ENCODE measurements at regions not wholly inside any gene's neighbourhood (a gene's known extent, or its start where the extent isn't known, plus 50 kb on each side); places are given as distances from the start of the nearest gene placed in this dataset.

DNA sequence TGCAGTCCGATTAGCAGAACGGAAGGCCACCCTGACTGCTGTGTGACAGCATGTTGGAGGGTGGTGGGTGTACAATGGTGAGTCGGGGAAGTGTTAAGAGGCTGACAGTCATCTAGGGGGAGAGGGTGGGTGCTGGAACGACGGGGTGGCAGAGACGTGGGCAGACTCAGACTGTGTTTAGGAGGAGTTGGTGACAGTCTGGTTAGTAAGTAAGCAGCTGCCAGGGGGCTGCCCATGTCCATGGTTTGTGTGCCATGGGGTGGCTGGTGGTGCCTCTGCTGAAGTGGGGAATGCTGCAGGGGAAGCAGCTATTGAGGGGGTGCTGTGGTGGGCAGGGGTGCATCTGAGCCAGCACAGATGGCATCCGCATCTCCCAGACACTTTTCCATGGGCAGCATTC is 51.3 kb upstream of the BOD1 start:
- H3K4me1 Mint-ChIP-seq: no peaks in the 10 kb centered on the region
- H3K4me3 Mint-ChIP-seq: no peak overlapping the region
- no peaks in the 10 kb centered on the region for H3K27me3 Mint-ChIP-seq
- no peak overlapping the region for H3K27ac Mint-ChIP-seq
- DNase-seq (no peak), ATAC-seq (ENCODE audit: low read depth) (no peak)
- no peaks in the 10 kb centered on the region for H3K9me3 Mint-ChIP-seq
- H3K36me3 Mint-ChIP-seq: no peaks in the 10 kb centered on the region
- POLR2A ChIA-PET: no interaction called here

DNA sequence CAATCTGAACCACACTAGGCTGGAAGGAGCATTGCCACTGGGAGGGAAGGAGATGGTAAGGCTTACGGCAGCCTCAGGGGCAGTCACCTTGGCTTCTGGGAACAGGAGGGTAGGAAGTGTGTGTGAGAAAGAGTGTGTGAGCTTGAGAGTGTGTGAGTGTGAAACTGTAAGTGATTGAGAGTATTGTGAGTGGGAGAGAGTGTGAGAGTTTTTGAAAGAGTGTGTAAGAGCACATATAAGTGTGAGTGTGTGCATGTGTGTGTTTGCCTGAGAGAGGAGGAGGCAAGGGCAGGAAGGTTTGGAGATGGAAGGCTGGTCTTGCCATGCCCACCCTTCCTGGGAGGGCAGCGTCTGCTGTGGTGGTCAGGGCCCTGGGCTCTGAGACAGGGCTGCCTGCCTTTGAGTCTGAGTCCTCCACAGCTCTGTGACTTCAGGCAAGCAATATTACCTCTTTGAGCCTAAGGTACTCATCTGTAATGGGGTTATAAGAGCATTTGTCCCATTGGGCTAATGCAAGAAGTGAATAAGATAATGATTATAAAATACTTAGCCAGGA is 51.9 kb upstream of the BOD1 start:
- POLR2A ChIA-PET: no interaction called here
- Mint-ChIP-seq H3K36me3 (no peaks in the 10 kb centered on the region), H3K4me1 (no peaks in the 10 kb centered on the region), H3K27me3 (no peaks in the 10 kb centered on the region), H3K9me3 (no peaks in the 10 kb centered on the region), H3K27ac (no peak overlapping the region), H3K4me3 (no peak overlapping the region)
- no peak for DNase-seq
- ATAC-seq (ENCODE audit: low read depth): no peak

DNA sequence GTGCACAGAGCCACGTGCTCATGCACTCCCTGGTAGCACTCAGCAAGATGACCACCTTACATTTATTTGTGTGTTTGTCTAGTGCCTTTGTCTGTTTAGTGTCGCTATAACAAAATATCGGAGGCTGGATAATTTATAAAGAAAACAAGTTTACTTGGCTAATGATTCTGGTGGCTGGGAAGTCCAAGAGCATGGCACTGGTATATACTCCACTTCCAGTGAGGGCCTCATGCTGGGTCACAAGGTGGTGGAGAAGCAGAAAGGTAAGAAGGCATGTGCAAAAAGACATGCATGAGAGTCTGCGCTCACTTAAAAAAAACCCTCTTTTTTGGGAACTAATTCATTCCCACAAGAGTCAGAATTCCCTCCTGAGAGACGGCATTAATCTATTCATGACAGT is 52.5 kb upstream of the BOD1 start:
- Mint-ChIP-seq H3K4me3 (no peak overlapping the region), H3K27me3 (no peaks in the 10 kb centered on the region), H3K4me1 (no peaks in the 10 kb centered on the region), H3K27ac (no peak overlapping the region), H3K9me3 (no peaks in the 10 kb centered on the region), H3K36me3 (no peaks in the 10 kb centered on the region)
- POLR2A ChIA-PET: no interaction called here
- DNase-seq (no peak), ATAC-seq (ENCODE audit: low read depth) (no peak)

DNA sequence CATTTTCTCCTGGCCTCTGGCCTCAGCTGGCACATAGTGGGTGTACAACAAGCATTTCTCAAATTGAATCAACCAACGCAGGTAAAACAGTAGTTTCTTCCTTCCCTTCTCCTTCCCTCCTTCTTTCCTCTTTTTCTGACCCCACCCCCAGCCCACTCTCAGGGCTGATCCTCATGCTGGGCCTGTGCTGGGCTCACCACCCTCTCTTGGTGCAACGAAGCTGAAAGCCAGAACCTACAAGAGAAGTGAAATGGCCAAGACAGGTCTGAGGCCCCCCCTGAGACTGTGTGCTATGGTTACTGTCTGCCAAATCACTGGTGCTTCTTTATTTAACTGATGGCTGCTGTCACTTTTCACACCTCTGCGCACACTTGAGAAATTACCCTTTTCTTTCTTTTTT is 53.0 kb upstream of the BOD1 start:
- Mint-ChIP-seq H3K4me3 (no peak overlapping the region), H3K4me1 (no peaks in the 10 kb centered on the region), H3K36me3 (no peaks in the 10 kb centered on the region), H3K27me3 (no peaks in the 10 kb centered on the region), H3K9me3 (no peaks in the 10 kb centered on the region), H3K27ac (no peak overlapping the region)
- DNase-seq (no peak), ATAC-seq (ENCODE audit: low read depth) (no peak)
- POLR2A ChIA-PET: no interaction called here

DNA sequence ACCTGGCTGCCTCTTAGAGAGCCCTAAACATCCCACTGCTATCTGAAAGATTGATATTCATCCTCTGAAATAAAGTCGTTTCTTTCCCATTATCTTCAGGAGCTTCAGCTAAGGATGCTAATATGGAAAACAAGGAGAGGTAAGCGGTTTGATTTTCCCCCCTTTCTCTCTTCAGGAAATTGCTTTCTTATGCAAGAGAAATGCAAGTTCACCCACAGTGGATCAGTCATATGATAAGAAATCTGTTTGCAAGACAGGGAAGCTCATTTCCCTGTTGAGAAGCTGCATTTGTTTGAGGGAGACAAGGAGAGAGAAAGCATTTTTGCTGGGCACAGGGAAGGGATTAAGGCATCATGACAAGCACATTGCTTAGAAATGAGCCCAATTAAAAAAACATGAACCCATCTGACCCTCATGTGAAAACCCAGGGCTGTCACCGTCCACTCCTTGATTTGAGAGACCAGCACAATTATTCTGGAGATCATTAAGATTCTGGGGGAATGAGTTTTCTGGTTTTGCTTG is 53.7 kb upstream of the BOD1 start:
- Mint-ChIP-seq H3K36me3 (no peaks in the 10 kb centered on the region), H3K9me3 (peaks cover 2% of the 10 kb centered on the region), H3K4me1 (no peaks in the 10 kb centered on the region), H3K4me3 (no peak overlapping the region), H3K27me3 (no peaks in the 10 kb centered on the region), H3K27ac (no peak overlapping the region)
- POLR2A ChIA-PET: no interaction called here
- ATAC-seq (ENCODE audit: low read depth) (no peak), DNase-seq (no peak)

DNA sequence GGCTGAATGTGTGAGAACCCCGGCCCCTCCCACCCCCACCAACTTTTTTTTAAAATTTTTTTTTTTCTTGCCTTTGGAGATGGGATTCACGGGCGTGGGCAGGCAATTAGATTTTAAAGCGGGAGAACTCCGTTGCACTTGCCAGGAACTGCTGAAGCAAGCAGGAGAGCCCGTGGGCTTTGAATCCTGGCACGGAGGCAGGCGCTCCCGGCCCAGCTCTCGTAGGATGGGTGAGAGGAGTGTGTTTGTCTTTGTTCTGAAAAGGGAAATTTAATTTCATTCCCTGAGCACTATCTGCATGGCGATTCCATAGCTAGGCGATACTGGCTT is 54.3 kb upstream of the BOD1 start:
- Mint-ChIP-seq H3K4me3 (no peak overlapping the region), H3K27me3 (no peaks in the 10 kb centered on the region), H3K36me3 (no peaks in the 10 kb centered on the region), H3K27ac (no peak overlapping the region), H3K9me3 (peaks cover 4% of the 10 kb centered on the region), H3K4me1 (no peaks in the 10 kb centered on the region)
- DNase-seq (no peak), ATAC-seq (ENCODE audit: low read depth) (no peak)
- POLR2A ChIA-PET: no interaction called here

DNA sequence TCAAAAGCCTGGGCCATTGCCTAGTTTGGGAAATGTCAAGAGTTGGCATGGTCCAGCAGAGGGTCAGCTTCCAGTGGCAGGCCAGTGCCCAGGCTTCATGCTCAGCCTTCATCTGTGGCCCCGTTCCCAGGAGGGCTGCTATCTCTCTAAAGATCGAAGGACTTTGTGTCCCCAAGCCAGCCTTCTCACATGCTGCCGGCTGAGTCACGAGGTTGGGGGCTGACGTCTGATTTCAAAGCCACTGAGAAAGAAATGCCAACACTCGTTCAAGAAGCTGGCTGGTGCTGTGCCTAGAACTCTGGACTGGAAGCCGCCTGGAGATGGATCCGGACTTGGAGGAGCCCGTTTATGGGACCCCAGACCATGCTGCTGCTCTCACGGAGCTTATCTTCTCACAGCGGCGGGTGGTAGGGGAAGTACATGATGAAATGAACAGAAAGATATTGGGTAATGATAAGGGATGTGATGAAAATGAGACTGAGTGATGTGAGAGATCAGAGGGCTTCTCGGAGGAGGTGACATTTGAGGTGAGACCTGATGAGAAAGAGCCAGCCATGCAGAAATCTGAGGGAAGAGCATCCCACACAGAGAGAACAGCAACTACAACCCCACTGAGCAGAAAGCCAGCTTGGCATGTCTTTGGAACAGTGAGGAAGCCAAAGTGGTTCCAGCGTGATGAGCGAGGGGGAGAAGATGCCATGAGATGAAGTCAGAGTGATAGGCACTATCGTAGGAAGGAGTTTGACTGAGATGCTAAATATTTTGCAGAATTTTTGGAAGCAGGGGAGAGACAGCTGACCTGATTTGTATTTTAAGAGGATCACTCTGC is 54.9 kb upstream of the BOD1 start:
- no peaks in the 10 kb centered on the region for H3K36me3 Mint-ChIP-seq
- H3K27ac Mint-ChIP-seq: no peak overlapping the region
- H3K4me3 Mint-ChIP-seq: no peak overlapping the region
- H3K27me3 Mint-ChIP-seq: no peaks in the 10 kb centered on the region
- ATAC-seq (ENCODE audit: low read depth) (no peak), DNase-seq (no peak)
- H3K9me3 Mint-ChIP-seq: peaks cover 5% of the 10 kb centered on the region
- H3K4me1 Mint-ChIP-seq: no peaks in the 10 kb centered on the region
- POLR2A ChIA-PET: no interaction called here

DNA sequence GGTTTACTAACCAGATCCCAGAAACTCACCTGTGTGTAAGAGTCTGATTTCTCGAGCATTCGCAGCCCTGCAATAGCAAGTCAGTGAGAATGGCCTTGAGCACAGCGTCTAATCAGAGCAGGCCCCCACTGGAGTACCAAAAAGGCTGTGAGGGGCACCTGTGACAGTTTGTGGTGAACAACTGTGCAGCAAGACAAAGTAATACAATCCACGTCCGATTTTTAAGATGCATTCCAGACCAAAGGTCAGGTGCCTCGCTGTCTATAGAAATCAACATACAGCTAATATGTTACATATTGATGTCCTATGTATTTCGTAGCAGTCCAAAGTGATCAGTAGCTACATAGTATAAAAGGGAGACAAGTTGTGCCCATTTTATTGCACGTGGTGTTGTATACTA is 55.7 kb upstream of the BOD1 start:
- DNase-seq: no peak
- Mint-ChIP-seq H3K27me3 (no peaks in the 10 kb centered on the region), H3K36me3 (no peaks in the 10 kb centered on the region), H3K27ac (no peak overlapping the region), H3K9me3 (peaks cover 5% of the 10 kb centered on the region), H3K4me3 (no peak overlapping the region), H3K4me1 (no peaks in the 10 kb centered on the region)
- POLR2A ChIA-PET: no interaction called here
- ATAC-seq (ENCODE audit: low read depth): no peak

DNA sequence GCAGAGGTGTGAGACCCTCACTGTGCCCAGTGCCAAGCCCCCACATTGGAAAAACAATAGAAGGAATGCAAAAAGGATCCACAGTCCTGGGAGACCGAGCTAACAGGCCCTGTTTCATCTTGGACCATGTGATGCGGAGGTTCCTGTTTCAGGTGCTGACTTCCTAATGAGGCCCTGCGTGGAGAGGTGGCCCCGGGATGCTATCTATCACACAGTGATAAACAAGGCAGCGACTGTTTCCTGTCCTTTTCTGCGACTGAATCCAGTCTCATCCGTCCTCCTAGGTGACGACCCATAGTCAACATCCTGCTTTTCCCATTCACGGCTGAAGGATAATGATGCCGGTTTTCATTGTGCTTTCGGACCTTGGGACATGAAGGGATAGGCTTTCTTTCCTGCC is 56.4 kb upstream of the BOD1 start:
- POLR2A ChIA-PET: no interaction called here
- Mint-ChIP-seq H3K36me3 (no peaks in the 10 kb centered on the region), H3K9me3 (peaks cover 5% of the 10 kb centered on the region), H3K27ac (no peak overlapping the region), H3K27me3 (no peaks in the 10 kb centered on the region), H3K4me1 (no peaks in the 10 kb centered on the region), H3K4me3 (no peak overlapping the region)
- DNase-seq (no peak), ATAC-seq (ENCODE audit: low read depth) (no peak)

DNA sequence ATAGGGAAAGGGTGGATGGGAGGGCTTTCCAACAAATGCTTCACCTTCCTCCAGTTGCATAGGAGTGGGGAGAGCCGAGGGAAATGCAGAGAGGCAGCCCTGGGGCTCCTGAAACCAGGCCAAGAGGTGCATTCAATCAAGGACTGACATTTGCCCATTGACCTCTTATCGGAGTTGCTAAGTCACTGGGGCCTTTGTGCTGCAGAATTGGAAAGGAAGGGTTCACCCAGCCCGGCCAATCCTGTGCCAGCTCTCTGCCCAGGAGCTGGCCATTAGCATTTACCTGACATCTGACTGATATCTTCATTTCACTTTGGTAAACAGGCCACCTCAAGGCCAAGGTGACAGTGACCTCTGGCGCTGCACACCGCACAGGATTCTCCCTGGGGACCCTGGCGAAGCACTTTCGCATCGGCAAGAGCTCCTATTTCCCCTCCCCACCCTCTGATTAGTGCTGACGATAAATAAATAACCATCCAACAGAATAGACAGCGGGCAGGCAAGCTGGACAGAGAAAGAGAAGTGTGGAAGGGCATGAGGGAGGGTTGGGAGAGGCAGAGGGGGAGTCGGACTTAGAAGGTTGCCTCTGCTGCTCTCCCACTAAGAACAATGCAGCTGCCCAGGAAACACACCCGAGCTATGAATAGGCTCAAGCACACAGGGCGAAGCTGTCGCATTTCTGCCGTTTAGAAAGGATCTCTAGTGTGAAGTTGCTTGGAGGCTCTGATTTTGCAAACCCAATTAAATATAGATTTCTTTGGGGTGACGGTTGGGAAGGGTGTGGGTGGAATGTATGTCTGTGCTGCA is 57.0 kb upstream of the BOD1 start:
- Mint-ChIP-seq H3K27me3 (no peaks in the 10 kb centered on the region), H3K9me3 (peaks cover 5% of the 10 kb centered on the region), H3K4me1 (no peaks in the 10 kb centered on the region), H3K27ac (no peak overlapping the region), H3K4me3 (no peak overlapping the region), H3K36me3 (no peaks in the 10 kb centered on the region)
- DNase-seq: no peak
- POLR2A ChIA-PET: no interaction called here
- no peak for ATAC-seq (ENCODE audit: low read depth)

DNA sequence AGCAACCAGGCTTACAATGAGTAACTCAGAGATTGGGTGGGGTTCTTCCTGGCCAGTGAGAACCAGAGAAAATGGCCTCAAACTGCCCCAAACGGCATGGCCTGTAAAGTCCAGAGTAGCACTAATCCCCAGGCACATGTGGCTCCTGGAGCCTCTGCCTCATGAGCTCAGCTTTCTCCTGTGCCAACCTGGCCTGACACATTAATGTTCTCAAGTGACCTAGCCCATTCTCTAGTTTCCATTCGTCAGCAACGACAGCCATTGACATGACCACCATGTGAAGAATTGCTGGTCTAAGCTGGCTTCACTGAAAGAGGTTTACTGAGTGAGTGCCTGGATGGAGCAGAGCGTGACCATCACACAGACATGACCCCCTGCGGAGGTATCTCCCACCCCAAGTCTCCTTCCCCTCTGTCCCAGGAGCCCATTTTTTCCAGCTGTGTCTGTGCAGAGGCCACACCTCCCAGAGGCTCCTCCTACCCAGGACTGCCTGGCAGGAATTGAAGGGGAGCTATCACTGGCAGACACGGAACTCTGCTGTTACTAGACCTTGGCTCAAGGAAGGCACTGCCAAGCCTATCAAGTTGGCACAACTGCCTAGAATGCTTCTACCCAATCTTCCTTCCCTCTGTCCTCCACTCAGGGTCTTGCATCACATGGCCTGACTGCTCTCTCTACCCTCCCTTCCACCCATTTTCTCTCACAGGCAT is 59.0 kb upstream of the BOD1 start:
- H3K36me3 Mint-ChIP-seq: no peaks in the 10 kb centered on the region
- POLR2A ChIA-PET: no interaction called here
- H3K27me3 Mint-ChIP-seq: no peaks in the 10 kb centered on the region
- DNase-seq (no peak), ATAC-seq (ENCODE audit: low read depth) (no peak)
- no peak overlapping the region for H3K27ac Mint-ChIP-seq
- no peak overlapping the region for H3K4me3 Mint-ChIP-seq
- H3K4me1 Mint-ChIP-seq: no peaks in the 10 kb centered on the region
- peaks cover 8% of the 10 kb centered on the region for H3K9me3 Mint-ChIP-seq

DNA sequence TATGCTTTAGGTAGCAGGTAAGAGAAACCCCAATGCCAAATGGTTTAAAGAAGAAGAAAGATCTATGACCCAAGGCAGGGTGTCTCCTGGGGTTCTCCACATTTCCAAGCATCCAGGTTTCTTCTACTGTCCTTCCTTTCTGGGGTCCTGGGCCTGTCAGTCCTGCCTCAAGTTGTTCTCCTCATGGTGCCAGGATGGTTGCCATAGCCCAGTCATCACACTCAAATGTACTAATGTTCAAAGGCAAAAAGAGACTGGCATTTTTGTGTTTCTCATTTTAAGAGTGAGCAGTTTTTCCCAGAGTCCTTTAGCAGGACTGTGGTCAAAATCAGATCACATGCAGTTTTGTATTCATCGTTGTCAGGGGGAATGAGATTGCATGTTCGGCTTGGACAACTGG is 59.9 kb upstream of the BOD1 start:
- no peak overlapping the region for H3K4me3 Mint-ChIP-seq
- no peaks in the 10 kb centered on the region for H3K4me1 Mint-ChIP-seq
- H3K9me3 Mint-ChIP-seq: peaks cover 8% of the 10 kb centered on the region
- DNase-seq: no peak
- H3K27me3 Mint-ChIP-seq: no peaks in the 10 kb centered on the region
- H3K36me3 Mint-ChIP-seq: no peaks in the 10 kb centered on the region
- no peak overlapping the region for H3K27ac Mint-ChIP-seq
- POLR2A ChIA-PET: no interaction called here
- no peak for ATAC-seq (ENCODE audit: low read depth)

DNA sequence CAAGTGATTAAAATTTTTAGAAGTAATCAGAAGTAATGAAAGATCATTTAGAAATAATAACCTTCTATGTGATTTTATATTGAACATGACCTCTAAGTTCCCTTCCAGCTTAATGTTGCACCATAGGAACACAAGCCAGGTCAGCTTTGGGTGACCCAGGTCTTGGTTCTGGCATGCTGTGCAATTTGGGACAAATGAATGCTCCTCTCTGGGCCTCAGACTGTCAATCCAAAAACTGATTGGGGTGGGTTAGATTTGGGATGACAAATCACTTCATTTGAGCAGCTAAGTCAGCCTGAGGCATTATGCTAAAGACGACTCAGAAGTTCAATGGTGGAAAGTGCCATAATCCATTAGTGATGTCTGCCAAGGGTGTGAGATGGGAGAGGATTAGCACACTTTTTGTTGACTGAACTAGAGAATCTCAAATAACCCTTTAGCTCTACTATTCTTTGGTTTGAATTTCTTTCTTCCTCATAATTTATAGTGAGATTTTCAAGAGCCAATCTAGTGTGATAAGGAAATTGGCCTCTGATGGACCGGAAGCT is 60.7 kb upstream of the BOD1 start:
- H3K27me3 Mint-ChIP-seq: no peaks in the 10 kb centered on the region
- POLR2A ChIA-PET: no interaction called here
- H3K36me3 Mint-ChIP-seq: no peaks in the 10 kb centered on the region

More for the DNA sequence above, 60.7 kb upstream of the BOD1 start:
- Mint-ChIP-seq H3K9me3 (peaks cover 8% of the 10 kb centered on the region), H3K4me3 (no peak overlapping the region), H3K27ac (no peak overlapping the region), H3K4me1 (no peaks in the 10 kb centered on the region)
- DNase-seq (no peak), ATAC-seq (ENCODE audit: low read depth) (no peak)
